Liver (tissue), 3 donors: ENCODE measurements at regions not wholly inside any gene's neighbourhood (a gene's known extent, or its start where the extent isn't known, plus 50 kb on each side); places are given as distances from the start of the nearest gene placed in this dataset.

Source experiments
- EGR1 ChIP-seq, 2 donors: IDR thresholded peaks; 2 replicates each; pipeline ENCODE4 v1.6.1; 2016 to 2018; ENCODE audit warnings: antibody characterized with exemption in 2 of 2, low read depth in 2 of 2
- RAD21 ChIP-seq, 2 donors: IDR thresholded peaks; 2 replicates each; pipeline ENCODE4 v1.6.1; 2016; ENCODE audit warnings: antibody characterized with exemption in 2 of 2, mild to moderate bottlenecking in 2 of 2
- TF ChIP-seq, protein P1 (sequence below): fragments of 150-350 bp; IDR thresholded peaks from 2 replicates; pipeline ENCODE4 v1.5.1; 2017; ENCODE audit warnings: improper control_type of control experiment, low read depth, low read length; ENCODE audit not compliant: missing input control
- TF ChIP-seq, protein P2 (sequence below): IDR thresholded peaks from 2 replicates; pipeline ENCODE4 v1.6.1; 2016; ENCODE audit warnings: antibody characterized with exemption
- TF ChIP-seq, protein P3 (sequence below): IDR thresholded peaks from 2 replicates; pipeline ENCODE4 v1.6.1; 2016; ENCODE audit warnings: antibody characterized with exemption, mild to moderate bottlenecking
- donor health status: healthy.
- donor health status: healthy.

DNA sequence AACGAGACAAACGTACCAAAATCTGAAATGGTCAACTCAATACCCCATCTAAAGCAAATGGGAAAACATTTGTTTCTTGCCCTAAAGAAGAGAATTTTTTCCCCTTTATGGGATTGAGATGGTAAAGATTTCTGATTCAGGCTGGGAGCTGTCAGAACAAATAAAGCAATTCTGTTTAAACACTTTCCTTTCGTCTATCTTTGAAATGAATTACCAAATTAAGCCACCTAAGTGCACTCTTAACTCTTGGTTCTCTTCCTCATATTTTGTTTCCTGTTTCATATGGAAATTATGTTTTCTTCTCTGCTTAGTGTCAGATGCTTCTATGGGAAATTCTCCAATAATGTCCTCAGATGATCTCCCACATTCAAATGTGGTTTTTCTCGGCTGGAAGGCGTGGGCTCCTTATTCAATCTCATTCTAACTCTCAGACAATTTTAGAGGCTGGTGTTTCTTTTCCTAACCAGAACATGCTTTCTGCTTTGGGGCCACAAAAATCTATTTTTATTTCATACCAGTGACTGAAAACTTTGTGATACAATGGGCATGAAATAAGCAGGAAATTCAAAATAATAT is 50.3 kb upstream of the HPF1 start:
- TF ChIP-seq, protein P1, sequence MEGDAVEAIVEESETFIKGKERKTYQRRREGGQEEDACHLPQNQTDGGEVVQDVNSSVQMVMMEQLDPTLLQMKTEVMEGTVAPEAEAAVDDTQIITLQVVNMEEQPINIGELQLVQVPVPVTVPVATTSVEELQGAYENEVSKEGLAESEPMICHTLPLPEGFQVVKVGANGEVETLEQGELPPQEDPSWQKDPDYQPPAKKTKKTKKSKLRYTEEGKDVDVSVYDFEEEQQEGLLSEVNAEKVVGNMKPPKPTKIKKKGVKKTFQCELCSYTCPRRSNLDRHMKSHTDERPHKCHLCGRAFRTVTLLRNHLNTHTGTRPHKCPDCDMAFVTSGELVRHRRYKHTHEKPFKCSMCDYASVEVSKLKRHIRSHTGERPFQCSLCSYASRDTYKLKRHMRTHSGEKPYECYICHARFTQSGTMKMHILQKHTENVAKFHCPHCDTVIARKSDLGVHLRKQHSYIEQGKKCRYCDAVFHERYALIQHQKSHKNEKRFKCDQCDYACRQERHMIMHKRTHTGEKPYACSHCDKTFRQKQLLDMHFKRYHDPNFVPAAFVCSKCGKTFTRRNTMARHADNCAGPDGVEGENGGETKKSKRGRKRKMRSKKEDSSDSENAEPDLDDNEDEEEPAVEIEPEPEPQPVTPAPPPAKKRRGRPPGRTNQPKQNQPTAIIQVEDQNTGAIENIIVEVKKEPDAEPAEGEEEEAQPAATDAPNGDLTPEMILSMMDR: no peak
- TF ChIP-seq, protein P2, sequence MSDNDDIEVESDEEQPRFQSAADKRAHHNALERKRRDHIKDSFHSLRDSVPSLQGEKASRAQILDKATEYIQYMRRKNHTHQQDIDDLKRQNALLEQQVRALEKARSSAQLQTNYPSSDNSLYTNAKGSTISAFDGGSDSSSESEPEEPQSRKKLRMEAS: no peak
- TF ChIP-seq EGR1 (IDR thresholded peaks at IDR 0.05; ENCODE audit: low read depth in 2 of 2) (no peak), RAD21 (IDR thresholded peaks at IDR 0.05) (no peak)
- TF ChIP-seq, protein P3, sequence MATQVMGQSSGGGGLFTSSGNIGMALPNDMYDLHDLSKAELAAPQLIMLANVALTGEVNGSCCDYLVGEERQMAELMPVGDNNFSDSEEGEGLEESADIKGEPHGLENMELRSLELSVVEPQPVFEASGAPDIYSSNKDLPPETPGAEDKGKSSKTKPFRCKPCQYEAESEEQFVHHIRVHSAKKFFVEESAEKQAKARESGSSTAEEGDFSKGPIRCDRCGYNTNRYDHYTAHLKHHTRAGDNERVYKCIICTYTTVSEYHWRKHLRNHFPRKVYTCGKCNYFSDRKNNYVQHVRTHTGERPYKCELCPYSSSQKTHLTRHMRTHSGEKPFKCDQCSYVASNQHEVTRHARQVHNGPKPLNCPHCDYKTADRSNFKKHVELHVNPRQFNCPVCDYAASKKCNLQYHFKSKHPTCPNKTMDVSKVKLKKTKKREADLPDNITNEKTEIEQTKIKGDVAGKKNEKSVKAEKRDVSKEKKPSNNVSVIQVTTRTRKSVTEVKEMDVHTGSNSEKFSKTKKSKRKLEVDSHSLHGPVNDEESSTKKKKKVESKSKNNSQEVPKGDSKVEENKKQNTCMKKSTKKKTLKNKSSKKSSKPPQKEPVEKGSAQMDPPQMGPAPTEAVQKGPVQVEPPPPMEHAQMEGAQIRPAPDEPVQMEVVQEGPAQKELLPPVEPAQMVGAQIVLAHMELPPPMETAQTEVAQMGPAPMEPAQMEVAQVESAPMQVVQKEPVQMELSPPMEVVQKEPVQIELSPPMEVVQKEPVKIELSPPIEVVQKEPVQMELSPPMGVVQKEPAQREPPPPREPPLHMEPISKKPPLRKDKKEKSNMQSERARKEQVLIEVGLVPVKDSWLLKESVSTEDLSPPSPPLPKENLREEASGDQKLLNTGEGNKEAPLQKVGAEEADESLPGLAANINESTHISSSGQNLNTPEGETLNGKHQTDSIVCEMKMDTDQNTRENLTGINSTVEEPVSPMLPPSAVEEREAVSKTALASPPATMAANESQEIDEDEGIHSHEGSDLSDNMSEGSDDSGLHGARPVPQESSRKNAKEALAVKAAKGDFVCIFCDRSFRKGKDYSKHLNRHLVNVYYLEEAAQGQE: no peak
